ENCODE measurements at regions not wholly inside any gene's neighbourhood (a gene's known extent, or its start where the extent isn't known, plus 50 kb on each side); places are given as distances from the start of the nearest gene placed in this dataset.

- Mint-ChIP-seq H3K4me3 (ENCODE audit: low read depth, unreplicated experiment) (no peak overlapping the region), H3K27ac (ENCODE audit: unreplicated experiment) (no peak overlapping the region), H3K4me1 (ENCODE audit: low read depth, unreplicated experiment) (no peaks in the 10 kb centered on the region), H3K9me3 (ENCODE audit: low read depth, unreplicated experiment) (peaks cover 2% of the 10 kb centered on the region), H3K36me3 (ENCODE audit: insufficient read depth, unreplicated experiment) (peaks cover 6% of the 10 kb centered on the region), H3K27me3 (ENCODE audit: unreplicated experiment) (peaks cover 74% of the 10 kb centered on the region)
- no peak for DNase-seq
- no TSS peak for BruUV-seq (replicated peaks)
- TF ChIP-seq CTCF (IDR thresholded peaks at IDR 0.05; ENCODE audit: unreplicated experiment), result no peak
- CTCF ChIA-PET, result no interaction called here
- intact Hi-C loops (cut with micrococcal nuclease; ENCODE audit: unreplicated experiment), result no loop called here
Measured at GRCh38 chr2:11014026-11014425, 102.3 kb downstream of the KCNF1 start.

GRCh38 chr2:11016735-11017388 lies 105.1 kb downstream of the KCNF1 start:
- H3K27ac Mint-ChIP-seq (ENCODE audit: unreplicated experiment), result no peak overlapping the region
- no peak overlapping the region for H3K4me3 Mint-ChIP-seq (ENCODE audit: low read depth, unreplicated experiment)
- CTCF ChIA-PET, result no interaction called here

GRCh38 chr2:11017921-11018320 lies 106.2 kb downstream of the KCNF1 start:
- CTCF ChIA-PET, result interaction anchor here (0.6 kb wide), 1 partner anchor 115 kb away, joined by 3 read pairs; a partner anchor contains a TSS
- intact Hi-C loops (cut with micrococcal nuclease; ENCODE audit: unreplicated experiment), result no loop called here
- Mint-ChIP-seq H3K27me3 (ENCODE audit: unreplicated experiment) (peaks cover 99% of the 10 kb centered on the region), H3K4me1 (ENCODE audit: low read depth, unreplicated experiment) (peaks cover 9% of the 10 kb centered on the region), H3K36me3 (ENCODE audit: insufficient read depth, unreplicated experiment) (peaks cover 6% of the 10 kb centered on the region), H3K27ac (ENCODE audit: unreplicated experiment) (no peak overlapping the region), H3K9me3 (ENCODE audit: low read depth, unreplicated experiment) (no peaks in the 10 kb centered on the region), H3K4me3 (ENCODE audit: low read depth, unreplicated experiment) (no peak overlapping the region)
- TF ChIP-seq CTCF (IDR thresholded peaks at IDR 0.05; ENCODE audit: unreplicated experiment), result no peak
- no peak for DNase-seq
- no TSS peak for BruUV-seq (replicated peaks)

More at GRCh38 chr2:11016735-11017388, 105.1 kb downstream of the KCNF1 start:
- no peak for TF ChIP-seq CTCF (IDR thresholded peaks at IDR 0.05; ENCODE audit: unreplicated experiment)
- Mint-ChIP-seq H3K27me3 (ENCODE audit: unreplicated experiment) (peaks cover 89% of the 10 kb centered on the region), H3K36me3 (ENCODE audit: insufficient read depth, unreplicated experiment) (peaks cover 6% of the 10 kb centered on the region), H3K9me3 (ENCODE audit: low read depth, unreplicated experiment) (no peaks in the 10 kb centered on the region), H3K4me1 (ENCODE audit: low read depth, unreplicated experiment) (peaks cover under 1% of the 10 kb centered on the region)
- intact Hi-C loops (cut with micrococcal nuclease; ENCODE audit: unreplicated experiment), result no loop called here
- DNase-seq, result no peak
- BruUV-seq (replicated peaks), result no TSS peak

GRCh38 chr2:11018651-11019185 lies 107.0 kb downstream of the KCNF1 start:
- intact Hi-C loops (cut with micrococcal nuclease; ENCODE audit: unreplicated experiment), result no loop called here
- no peak for DNase-seq
- Mint-ChIP-seq H3K27me3 (ENCODE audit: unreplicated experiment) (peaks cover 91% of the 10 kb centered on the region), H3K4me1 (ENCODE audit: low read depth, unreplicated experiment) (peaks cover 9% of the 10 kb centered on the region), H3K4me3 (ENCODE audit: low read depth, unreplicated experiment) (no peak overlapping the region), H3K9me3 (ENCODE audit: low read depth, unreplicated experiment) (no peaks in the 10 kb centered on the region), H3K27ac (ENCODE audit: unreplicated experiment) (no peak overlapping the region), H3K36me3 (ENCODE audit: insufficient read depth, unreplicated experiment) (peaks cover 6% of the 10 kb centered on the region)
- BruUV-seq (replicated peaks), result no TSS peak
- CTCF ChIA-PET, result no interaction called here
- TF ChIP-seq CTCF (IDR thresholded peaks at IDR 0.05; ENCODE audit: unreplicated experiment), result no peak

Measured in Calu3 (cell line).